ENCODE measurements at regions not wholly inside any gene's neighbourhood (a gene's known extent, or its start where the extent isn't known, plus 50 kb on each side); places are given as distances from the start of the nearest gene placed in this dataset.
"Not testable (repeated sequence)": the region's sequence is repeated elsewhere in the genome, so short reads cannot be mapped to it uniquely, and the experiment has no call there.

DNA sequence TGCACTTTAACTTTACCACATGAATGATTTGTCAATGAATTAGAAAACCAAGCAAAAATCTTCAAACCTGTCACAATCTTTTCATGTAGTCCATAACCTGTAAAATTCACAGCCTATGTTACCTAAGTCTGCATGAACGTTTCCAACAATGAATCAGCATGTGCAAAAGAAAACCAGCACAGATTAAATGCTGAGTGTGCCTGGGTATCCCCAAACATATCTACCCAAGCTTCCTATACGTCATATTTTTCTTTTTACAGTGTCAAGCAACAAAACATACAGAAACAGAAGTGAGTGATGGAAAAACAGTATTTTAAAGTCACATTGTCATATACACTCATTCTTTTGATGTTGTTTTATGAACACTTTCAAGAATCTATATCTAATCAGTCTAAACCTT is 713.5 kb downstream of the RFPL4B start:
- DNase-seq, result no peak

DNA sequence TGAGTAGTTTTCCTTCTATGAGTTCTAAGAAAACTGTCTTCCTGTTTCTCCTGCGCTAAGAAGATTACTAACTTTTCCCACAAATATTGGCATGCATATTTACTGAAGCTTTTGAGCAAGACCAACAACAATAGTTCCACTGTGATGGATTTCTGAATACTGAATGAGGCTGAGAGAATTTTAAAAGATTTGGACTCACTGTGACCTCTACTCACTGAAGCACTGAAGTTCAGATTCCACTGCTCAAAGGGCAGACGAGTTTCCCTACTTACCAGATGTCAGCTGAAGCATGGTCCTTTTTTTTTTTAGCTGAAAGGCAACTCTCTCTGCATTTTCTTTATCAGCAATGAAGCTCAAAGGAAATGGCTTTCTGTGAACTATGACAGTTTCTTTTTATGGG is 718.5 kb downstream of the RFPL4B start:
- DNase-seq, result no peak

DNA sequence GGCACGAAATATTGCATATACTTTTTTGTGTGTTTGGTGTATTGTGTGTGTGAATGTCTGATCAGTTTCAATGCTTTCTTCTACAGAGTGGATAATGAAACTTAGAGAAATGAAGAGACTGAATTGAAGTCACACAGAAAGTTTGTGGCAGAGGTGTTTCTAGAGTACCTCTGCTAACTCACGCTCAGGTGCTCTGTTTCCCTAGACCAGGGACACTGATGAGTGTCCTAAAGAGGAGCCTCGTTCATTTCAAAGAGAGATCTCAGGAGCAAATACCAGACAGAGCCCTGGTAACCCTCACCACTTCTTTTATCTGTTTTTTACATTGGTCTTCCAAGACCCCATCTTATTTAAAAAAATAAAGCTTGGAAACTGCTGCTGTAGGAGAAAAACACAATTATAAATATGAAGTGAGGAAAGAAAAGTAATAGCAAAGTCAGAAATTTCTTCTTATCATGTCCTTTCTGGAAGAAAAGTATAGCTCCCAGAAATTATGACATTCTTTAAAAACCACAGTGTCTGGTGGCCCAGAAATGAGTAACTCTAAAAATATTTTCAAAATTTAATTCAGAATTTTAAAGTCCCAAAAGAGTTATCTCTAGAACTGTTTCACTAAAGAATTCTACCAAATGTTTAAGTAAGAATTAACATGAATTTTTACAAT is 720.6 kb downstream of the RFPL4B start:
- DNase-seq, result no peak

DNA sequence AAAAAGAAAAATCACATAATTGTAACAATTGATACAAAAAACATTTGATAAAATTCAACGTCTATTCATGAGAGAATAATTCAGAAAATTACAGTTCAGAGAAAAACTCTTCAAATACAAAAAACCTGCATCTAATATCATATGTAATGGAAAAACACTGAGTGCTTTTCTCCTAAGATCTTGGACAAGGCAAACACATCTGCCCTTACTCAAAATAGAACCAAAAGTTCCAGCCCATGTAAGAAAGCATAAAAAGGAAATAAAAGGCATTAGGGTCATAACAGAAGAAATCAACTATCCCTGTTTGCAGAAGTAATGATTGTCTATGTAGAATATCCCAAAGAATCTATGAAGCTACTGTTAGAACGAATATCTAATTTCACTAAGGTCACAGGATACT is 721.4 kb downstream of the RFPL4B start:
- DNase-seq, result no peak

DNA sequence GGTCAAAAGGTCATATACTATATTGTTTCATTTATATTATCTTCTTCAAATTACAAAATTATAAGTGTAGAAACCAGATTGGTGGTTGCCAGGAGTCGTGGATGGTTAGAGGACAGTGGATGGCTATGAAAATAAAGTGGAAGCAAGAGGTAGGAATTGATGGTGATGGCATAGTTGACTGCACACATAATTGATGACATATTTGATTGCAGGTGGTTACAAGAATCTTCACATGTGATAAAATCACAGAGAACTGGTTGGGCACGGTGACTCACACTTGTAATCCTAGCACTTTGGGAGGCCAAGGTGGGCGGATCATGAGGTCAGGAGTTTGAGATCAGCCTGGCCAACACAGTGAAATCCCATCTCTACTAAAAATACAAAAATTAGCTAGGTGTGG is 723.6 kb downstream of the RFPL4B start:
- DNase-seq, result not testable (repeated sequence)

DNA sequence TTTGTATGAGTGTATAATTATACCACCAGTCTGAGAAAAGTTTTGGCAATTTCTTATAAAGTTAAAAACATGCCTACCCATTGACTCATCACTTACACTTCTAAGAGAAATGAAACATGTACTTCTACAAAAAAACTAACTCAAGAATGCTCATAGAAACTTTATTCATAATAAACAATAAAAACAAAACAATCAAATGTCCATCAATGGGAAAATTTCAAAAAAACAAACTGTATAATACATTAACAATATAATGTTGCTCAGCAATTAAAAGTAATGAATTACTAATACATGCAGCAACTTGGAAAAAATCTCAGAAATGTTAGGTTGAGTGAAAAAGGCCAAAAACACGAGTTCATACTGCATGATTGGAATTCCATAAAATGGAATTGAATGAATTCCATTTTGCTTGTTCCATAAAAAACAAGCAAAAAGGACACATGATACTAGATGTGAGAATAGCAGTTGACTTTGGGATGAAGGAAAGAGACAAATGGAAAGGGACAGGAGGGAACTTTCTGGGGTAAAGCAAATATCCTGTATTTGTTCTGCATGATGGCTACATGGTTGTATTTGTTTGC is 726.6 kb downstream of the RFPL4B start:
- DNase-seq, result no peak

GRCh38 chr6:113076116-113076515 is 729.0 kb downstream of the RFPL4B start:
- no peak for DNase-seq

- DNase-seq, result no peak
Observed at GRCh38 chr6:113076816-113077215, 729.7 kb downstream of the RFPL4B start.

- DNase-seq, result no peak
Observed at GRCh38 chr6:113077794-113078193, 730.7 kb downstream of the RFPL4B start.

DNA sequence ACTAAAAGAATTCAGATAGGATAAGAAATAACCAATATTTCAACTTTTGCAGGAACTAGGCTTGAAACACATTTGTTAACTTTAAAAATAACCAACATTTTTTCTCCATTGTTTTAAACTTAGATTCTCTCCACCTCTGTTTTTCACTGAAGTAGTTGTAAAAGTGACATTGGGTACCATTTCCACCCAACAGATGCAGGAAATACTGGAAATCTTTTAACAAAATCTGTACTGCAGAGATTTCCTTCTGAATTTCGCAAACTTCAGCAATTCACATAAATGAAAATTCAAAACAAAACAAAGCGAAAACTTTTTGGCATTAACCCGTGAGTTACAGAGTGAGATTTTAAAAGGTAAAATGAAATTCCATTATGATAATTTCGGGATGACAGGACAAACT is 731.7 kb downstream of the RFPL4B start:
- DNase-seq, result no peak

DNA sequence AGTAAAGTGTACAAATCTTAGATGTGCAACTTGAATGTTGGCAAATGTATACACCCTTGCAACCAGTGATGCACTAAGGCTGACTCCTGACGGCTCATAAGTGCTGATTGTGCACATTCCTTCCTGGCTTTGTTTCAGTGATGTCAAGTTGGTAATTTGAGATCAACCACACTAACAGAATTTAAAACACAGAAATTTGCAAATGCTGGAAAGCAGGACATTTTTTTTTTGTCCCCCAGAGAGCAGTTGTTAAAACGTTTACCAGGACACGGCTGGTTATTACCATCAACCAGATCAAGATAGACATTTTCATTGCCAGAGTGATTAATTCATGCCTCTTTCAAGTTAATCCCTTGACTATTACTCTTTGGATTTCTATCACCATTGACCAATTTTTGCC is 735.6 kb downstream of the RFPL4B start:
- no peak for DNase-seq

GRCh38 chr6:113083947-113084346 is 736.8 kb downstream of the RFPL4B start:
- no peak for DNase-seq

DNA sequence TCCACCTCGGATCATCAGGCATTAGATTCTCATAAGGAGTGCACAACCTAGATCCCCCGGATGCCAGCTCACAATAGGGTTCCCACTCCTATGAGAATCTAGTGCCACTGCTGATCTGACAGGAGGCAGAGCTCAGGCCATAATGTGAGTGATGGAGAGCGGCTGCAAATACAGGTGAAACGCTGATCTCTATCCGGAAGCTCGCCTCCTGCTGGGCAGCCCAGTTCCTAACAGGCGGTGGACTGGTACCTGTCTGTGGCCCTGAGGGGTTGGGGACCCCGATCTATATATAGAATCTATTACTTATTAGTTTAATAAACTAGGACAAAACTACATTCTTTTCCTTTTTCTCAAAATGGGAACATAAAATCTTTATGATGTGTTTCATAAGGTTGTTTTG is 741.9 kb downstream of the RFPL4B start:
- DNase-seq, result no peak

DNA sequence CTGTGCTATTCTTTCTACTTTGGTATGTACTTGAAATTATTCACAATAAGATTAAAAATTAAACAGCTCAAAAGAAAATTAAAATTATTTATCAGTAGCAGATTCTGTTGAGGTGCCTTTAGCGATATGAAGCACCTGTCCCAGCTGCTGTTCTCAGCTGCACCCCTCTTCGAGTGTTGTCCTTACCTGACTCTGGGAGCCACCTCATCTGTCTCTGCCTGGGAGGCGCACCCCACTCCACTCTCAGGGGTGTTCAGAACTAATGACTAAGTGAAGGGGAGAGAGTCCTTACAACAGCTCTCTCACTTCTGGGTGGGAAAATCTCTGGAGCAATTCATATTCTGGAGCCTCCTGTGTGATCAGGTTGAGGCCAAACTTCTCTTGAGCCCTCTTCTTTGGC is 745.7 kb downstream of the RFPL4B start:
- no peak for DNase-seq

GRCh38 chr6:113094779-113095178 is 747.6 kb downstream of the RFPL4B start:
- DNase-seq, result no peak

DNA sequence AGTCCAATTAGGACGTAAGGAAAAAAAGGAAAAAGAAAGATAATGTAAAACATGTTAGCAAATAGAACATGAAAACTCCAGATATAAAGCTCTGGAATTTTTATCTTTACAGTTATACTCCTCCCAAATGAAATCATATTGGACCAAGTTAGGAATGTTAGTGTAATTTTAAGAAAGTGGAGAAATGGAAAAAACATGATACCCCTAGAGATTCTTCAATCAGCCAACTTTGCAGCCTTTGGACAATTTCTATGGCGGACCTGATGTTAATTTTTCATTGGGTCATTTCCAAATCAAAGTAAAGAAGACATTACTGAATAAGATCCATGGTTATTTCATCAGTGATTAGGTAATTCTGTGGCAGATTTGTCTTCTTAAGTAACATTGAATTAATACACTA is 748.7 kb downstream of the RFPL4B start:
- no peak for DNase-seq

GRCh38 chr6:113102761-113103160 is 754.4 kb upstream of the MARCKS start:
- no peak for DNase-seq

DNA sequence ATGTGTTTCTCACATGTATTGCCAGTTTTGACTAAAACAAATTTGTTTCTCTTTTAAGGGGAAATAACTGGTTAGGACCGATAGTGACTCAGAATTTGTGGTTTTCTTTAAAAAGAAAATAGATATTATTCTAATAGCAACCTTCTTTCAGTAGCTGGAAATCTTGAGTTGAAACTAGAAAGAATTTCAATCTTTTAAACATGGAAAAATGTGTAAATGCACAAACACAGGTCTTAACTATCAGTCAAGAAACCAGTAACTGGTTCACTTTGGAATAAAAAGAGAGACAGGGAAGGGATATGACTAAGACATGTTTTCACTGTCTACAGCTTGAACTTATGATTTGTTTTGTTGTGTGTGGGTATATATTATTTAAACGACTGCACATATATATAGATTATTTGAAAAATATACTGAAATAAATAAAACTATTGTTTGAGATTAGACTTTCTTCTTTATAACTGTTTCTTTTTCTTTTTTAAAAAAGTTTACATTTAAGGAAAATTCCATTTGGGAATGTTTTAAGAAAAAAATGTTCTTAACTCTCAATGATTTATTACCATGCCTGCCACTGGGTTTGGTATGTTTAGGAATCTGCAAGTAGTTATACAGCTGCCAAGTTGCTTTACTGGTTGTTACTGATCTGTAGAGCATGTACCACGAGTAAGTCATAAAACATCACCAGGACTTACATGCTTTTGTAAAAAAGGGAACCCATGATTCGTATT is 753.3 kb upstream of the MARCKS start:
- no peak for DNase-seq

DNA sequence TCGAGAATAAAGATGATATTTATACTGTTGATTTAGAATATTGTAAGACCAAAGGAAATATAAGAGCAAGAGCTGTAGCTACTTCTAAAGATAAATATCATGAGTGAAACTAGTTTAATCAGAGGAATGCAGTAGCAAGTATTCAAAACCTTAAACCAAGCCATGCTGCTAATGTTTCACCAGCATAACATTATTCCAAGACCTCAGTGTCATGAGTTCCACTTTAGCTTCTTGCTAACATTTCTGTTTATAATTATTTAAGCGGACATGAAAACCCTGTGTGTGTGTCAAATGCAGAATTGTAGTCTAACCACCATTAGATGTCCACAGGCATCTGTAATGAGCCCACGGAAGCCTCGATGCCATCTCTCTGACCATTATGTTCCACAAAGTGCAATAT is 752.6 kb upstream of the MARCKS start:
- DNase-seq, result no peak

GRCh38 chr6:113104951-113105350 is 752.2 kb upstream of the MARCKS start:
- no peak for DNase-seq

DNA sequence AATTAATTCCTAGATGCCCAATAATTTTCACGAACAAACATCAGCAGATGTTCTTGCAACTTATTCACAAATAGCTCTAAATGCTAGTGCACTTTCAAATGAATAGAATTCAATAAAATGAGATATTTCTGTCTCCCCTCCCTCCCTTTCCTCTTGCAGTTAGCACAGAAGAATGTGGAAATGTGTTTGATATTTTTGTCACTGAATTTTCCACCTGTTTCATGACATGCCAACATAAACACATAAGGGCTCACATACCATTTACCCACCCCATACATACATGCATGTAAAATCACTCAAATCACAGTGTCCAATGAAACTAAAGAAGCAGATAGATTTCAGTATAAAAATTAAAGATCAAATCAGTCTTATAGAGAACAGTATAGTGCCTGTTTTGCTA is 746.9 kb upstream of the MARCKS start:
- DNase-seq, result no peak

GRCh38 chr6:113111550-113111949 is 745.6 kb upstream of the MARCKS start:
- DNase-seq, result no peak

- DNase-seq, result no peak
Observed at GRCh38 chr6:113112086-113112485, 745.1 kb upstream of the MARCKS start.

DNA sequence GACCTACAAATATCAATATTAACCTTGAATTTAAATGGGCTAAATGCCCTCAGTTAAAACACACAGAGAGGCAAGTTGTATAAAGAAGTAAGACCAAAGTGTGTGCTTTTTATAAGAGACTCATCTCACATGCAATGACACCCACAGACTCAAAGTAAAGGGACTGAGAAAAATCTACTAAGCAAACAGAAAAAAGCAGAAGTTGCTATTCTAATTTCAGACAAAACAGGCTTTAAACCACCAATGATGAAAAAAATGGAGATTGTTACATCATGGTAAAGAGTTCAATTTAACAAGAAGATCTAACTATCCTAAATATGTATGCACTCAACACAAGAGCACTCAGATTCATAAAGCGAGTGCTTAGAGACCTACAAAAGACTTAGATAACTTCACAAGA is 741.9 kb upstream of the MARCKS start:
- no peak for DNase-seq

DNA sequence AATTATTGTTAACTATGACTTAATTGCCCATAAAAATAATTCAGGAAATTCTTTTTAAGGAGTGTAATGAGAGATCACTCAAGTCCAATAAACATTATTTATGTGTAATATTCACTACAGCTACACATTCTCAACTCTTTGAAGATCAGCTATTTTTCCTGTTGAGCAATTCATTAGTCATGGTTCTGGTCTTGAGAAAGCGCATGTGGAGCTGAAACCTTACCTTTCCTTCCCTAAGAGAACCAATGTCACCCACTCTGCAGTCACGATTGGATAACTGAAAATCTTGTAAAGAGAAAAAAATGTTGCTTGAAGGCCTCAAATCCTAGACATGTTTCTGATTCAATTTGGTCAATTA is 736.9 kb upstream of the MARCKS start:
- DNase-seq, result no peak
